GM18519 (cell line): ENCODE measurements at regions not wholly inside any gene's neighbourhood (a gene's known extent, or its start where the extent isn't known, plus 50 kb on each side); places are given as distances from the start of the nearest gene placed in this dataset.
"Not testable (repeated sequence)": the region's sequence is repeated elsewhere in the genome, so short reads cannot be mapped to it uniquely, and the experiment has no call there.

Source experiments
- ATAC-seq: cut with Tn5 transposase; IDR thresholded peaks from one replicate; pipeline ENCODE4 v1.9.1; 2021; ENCODE audit warnings: mild to moderate bottlenecking, moderate library complexity; ENCODE audit not compliant: unreplicated experiment, low FRiP score

DNA sequence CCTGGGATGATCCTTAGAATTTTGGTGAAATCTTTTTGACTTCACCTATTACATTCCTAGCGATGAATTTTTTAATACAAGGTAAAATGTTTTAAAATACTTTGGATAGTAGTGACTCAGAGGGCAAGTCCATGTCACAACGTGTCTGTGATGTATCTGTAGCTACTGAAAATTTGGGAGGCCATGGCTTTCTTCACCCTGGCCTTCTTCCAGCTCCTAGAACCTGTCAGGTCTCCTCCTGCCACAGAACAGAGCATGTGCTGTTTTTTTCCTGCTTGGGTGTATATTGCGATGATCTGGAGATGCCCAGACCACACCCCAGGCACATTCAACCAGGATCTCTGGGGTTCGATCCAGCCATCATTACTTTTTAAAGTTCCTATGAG, 194.4 kb downstream of the BTBD3 start:
- no peak for ATAC-seq

DNA sequence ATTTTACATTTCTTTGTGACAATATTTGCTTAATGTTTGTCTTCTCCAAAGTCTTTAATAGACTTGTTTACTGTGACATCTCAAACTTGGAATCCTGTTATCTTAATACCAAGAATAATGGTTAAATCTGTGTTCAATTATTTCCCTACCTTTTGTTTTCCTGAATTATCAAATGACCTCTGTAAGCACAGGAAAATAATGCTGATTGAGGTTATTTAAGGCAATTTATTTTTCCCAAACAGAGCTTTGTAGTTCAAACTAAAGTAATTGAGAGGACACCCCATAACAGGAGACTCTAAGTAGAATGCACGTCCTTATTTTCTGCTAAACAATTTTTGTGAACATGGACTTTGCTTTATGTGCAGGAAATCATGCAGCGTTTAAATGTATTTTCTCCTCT, 195.0 kb downstream of the BTBD3 start:
- no peak for ATAC-seq

DNA sequence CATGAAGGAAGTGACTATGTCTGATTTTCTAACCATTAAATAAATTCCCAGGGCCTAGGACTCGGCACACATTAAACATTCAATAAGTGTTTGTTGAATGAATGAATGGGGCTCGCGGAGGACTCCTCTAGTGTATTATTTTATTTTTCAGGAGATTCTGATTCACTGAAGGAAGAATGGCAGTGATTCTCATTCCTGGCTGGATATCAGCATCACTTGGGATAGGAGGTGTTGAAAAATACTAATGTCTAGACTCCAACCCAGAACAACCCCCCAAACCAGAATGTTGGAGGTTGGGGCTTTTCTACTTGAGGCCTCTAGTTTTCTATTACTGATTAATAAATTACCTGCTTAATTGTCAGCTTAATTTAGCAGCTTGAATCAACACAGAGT, 195.4 kb downstream of the BTBD3 start:
- no peak for ATAC-seq

DNA sequence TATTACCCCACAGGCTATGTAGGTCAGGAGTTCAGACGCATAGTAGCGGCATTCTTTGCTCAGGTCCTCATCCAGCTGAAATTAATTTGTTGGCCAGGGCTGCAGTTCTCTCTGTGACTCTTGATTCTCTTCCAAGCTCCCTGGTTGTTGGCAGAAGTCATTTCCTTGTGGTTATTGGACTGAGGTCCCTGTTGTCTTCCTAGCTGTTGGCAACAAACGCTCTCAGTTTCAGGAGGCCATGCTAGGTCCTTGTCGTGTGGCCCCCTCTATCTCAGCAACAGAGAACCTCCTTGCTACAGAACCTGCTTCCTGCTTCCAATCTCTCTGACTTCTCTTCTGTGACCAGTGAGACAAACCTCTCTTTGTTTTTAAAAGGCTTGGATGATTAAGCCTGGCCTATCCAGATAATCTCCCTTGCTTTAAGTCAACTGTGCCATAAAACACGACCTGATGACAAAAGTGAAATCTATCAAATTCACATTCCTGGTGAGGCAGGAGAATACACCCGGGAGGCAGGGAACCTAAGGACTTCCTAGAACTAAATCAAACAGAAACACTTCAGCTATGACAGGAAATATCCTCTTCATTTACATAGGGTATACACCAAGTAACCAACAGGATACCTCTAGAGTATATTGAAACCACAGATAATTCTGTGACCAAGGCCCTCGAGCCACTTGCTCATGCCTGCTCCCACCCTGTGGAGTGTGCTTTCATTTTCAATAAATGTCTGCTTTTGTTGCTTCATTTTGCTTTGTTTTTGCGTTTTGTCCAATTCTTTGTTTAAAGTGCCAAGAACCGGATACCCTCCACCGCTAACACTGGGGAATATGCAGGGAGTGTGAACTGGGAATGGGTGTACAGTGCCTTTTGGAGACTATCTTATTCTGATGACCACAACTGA, 196.0 kb downstream of the BTBD3 start:
- no peak for ATAC-seq

DNA sequence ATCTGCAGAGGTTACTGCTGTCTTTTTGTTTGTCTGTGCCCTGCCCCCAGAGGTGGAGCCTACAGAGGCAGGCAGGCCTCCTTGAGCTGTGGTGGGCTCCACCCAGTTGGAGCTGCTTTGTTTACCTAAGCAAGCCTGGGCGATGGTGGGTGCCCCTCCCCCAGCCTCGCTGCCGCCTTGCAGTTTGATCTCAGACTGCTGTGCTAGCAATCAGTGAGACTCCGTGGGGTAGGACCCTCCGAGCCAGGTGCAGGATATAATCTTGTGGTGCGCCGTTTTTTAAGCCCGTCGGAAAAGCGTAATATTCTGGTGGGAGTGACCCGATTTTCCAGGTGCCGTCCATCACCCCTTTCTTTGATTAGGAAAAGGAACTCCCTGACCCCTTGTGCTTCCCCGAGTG, 211.4 kb downstream of the BTBD3 start:
- ATAC-seq: not testable (repeated sequence)

DNA sequence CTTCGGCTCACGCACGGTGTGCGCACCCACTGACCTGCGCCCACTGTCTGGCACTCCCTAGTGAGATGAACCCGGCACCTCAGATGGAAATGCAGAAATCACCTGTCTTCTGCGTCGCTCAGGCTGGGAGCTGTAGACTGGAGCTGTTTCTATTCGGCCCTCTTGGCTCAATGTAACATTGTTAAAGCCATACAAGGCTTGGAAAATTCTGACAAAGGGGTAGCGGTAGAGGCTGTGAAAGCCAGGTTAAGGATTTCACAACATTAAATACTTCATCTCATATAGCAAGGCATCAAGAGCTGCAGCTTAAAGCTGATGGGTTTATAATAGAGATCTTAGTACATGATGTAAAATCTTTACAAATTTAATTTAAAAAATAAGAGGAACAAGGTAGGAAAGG, 211.8 kb downstream of the BTBD3 start:
- not testable (repeated sequence) for ATAC-seq

DNA sequence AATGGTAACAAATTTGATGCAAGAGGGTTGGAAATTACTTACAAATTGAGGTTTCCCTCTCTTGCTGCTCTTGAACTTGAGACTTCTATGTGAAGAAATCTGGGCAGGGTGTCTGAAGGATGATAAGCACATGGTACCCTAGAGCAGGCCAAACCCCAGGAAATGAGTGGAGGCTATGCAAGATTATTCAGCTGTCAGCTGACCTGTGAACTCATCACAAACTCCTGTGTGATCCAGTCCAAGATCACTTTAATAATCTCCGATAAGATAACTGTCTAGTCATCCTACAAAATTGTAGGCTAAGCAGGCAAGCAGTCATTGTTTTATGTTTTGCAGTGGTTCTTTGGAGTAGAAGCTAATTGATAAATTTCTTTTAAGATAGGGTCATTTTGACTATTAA, 213.1 kb downstream of the BTBD3 start:
- ATAC-seq: no peak

DNA sequence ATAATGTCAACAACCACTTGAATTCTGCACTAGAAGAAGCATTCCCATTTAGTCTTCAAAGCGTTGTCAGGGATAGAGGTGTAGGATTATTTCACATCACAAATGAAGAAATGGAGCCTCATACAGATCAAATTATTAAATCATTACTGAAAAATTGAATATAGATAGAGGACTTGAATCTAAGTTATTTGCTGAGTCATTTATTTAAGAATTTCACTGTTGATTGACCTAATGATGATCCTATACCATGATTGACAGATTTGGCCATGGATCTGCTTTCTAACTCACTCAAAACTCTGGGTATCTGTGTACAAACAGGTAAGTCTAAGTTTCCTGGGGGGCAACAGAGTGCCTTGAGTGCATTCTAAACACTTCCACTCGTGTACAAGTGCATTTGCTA, 215.9 kb downstream of the BTBD3 start:
- ATAC-seq: no peak

DNA sequence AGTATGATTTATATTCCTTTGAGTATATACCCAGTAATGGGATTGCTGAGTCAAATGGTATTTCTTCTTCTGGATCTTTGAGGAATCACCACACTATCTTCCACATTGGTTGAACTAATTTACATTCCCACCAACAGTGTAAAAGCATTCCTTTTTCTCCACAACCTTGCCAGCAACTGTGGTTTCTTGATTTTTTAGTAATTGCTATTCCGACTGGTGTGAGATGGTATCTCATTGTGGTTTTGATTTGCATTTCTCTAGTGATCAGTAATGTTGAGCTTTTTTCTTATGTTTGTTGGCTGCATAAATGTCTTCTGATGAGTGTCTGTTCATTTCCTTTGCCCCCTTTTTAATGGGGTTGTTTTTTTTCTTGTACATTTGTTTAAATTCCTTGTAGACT, 228.3 kb downstream of the BTBD3 start:
- not testable (repeated sequence) for ATAC-seq

DNA sequence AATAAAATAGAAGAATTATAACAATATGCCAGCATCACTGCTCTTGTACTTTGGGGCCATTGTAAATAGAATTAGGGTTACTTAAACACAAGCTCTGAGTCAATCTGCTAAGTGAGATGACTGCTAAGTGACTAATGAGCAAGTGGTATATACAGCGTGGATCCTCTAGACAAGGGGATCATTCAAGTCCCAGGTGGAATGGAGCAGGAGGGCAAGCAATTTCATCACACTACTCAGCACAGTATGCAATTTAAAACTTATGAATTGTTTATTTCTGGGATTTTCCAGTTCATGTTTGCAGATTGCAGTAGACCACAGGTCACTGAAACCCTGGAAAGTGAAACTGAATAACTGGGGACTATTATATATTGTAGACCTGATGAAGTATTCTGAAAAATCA, 235.3 kb downstream of the BTBD3 start:
- no peak for ATAC-seq

DNA sequence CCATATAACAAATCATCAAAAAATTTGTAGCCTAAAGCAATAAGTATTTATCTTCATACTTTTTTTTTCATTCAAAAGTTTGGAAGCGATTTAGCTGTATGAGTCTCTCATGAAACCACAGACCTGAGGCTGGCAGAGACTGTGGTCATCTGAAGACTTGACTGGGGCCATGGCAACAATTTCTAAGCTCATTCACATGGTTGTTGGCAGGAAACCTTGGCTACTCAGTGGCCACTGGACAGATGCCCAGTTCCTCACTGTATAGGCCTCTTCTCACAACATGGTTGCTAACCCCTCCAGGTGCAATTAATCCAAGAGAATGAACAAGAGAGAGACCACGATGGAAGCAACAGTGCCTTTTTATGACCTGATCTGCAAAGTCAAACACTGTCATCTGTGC, 235.9 kb downstream of the BTBD3 start:
- no peak for ATAC-seq

DNA sequence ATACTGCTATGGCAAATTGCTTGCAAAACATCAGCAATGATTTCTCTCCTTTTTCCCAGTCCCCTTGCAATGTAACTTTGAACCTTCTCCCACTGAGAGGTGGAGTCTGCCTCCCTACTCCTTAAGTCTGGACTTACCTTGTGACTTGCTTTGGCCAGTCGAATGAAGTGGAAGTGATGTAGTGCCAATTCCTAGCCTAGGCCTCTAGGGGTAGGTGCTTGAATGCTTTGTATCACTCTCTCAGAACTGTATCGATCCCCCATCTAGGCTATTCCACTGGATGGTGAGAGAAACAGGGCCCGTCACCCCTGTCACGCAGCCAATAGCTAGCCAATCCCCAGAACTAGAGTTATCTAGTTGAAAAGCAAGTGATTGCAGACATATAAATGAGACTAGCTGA, 238.6 kb downstream of the BTBD3 start:
- ATAC-seq: no peak

DNA sequence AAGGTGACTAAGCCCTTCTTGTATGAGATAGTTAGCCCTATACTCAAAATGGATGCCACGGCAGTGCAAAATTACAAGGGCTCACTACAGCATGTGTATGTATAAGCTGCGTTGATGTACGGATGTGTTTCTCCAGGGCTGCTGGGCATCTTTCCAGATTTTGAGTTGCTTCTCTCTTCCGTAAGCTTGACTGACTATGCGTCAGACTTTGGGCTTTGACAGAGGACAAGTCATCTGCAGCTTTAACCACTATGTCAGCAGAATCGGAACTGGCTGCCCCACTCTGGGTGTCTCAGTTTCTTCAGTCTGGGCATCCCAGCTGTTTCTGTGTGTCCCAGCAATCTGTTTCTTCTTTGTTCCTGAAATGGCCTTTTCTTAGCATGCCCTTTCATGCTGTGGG, 241.6 kb downstream of the BTBD3 start:
- no peak for ATAC-seq

DNA sequence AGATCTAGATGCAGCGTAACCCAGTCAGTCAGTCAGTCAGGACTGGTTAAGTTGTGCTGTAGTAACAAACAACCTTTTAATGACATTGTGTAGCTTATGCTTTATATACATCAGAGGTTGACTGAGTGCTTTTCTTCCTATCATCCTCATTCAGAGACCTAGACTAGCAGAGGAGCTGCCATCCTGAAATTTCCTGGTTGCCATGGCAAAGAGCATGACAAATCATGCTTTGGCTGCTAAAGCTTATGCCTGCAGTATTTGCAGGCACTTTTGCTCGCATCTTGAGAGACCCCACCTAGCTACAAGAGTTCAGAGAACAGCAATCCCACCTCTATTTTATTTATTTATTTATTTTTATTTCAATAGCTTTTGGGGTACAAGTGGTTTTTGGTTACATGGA, 244.0 kb downstream of the BTBD3 start:
- no peak for ATAC-seq

DNA sequence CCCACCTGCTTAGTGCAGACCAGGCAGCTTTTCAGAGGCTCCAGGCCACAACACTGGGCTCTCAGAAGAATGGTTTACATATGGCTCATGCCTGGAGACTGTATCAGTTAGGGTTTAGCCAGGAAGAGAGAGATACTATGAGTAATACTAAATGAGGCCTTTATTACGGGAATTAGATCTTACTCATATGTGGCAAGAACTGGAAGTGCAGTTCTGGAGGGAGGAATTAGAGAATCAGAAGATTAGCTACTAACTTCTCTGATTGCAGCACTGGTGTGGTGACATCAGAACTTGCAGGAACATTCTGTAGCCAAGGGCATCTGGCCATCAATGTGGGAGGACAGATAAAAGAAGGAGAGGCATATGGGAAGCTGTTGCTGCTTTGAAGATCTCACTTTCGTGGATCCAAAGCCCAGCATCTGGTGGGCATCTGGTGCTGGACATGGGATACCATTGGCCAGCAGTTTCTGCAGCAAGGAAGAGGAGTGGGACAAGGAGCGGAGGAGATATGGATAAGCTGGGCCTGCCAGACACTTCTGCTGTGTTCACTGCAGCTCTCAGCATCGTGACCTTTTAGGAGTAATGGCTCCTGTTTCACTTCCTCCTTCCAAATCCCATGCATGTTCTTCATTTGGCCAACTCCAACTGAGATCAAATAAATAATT, 248.5 kb downstream of the BTBD3 start:
- no peak for ATAC-seq

DNA sequence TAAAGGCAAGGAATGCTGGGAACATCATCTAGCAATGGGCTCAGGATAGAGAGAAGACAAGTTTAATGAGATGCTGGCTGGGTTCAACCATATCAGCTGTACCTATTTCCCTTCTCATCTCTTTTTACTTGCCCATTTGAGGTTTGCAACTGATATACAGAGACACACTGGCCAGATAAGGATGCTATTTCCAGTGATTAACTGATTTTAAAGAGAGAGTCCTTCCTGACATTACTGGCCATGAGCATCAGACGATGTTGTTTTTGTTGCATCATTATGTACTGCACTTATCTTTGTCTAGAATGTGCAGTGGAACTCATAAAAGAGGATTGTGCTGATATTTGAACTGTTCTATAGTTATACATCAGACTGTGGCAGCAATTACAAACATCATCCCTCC, 252.7 kb downstream of the BTBD3 start:
- no peak for ATAC-seq

DNA sequence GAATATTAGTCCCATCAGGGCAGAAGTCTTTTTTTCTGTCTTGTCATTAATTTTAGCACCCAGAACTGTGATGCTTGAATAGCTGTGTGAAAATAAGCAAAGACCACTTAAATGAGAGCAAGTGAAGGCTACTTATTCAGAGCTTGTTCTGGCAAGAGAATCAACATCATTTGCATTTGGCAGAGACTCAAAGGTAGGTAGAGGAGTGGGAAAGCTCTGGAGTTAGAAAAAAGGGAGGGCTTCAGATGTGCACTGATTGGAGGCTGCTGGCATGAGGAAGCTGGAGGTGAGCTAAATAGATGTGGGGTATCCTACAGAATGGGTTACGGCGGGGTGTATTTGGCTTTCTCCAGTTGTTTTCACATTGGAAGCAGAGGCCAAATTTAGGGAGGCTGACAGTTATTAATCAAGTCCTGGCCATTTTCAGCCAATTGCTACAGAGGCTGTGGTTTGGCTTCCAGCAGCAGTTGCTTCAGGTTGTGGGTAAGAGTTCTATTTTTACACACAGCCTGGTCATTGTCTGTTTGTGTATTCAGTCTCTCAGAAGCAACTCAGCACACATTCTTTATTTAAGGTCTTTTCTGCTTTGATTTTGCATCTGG, 254.3 kb downstream of the BTBD3 start:
- ATAC-seq: no peak

DNA sequence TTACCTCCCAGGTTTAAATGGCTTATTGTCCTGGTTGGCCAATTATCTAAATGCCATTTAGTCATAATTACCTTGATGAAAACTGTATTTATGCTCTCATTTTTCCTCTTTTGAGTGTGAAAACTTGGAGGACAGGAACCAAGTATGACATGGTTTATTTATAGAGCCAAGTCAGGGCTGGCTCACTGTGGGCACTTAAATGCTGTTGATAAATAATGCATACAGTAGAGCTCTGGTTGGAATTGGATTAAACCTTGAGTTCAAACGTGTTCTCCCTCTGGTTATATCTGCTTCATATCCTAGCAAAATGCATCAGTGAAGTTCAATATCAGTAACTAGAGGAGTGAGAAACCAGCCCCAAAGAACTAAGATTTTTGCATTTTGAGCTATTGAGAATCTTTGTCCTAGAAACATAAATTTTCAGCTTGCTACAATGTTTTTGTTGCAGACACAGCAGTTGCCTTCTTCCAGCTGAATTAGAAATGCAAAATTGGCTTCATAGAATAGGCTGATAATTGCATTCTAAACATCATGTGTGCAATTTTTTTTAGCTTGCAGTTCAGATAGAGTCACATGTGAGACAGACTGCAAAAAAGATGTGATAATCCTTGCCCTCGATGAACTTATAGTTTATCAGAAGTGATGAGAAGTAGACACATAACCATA, 255.8 kb downstream of the BTBD3 start:
- ATAC-seq: no peak

DNA sequence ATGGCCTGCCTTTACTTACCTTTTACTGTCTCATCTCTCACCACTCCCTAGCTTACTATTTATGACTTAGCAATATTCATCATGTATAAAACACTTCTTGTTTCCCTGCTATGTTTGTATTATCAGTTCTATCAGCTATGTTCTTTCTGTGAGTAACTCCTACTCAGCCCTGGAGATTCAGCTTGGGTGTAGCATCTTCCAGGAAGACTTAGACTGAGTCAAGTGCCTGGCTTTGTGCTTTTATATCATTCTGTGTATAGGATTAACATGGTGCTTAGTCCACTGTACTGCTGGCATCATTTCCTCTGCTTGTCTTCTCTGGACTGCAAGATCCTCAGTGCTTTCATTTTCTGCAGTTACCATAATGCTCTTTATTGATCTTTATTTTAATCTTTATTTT, 257.8 kb downstream of the BTBD3 start:
- ATAC-seq: no peak

DNA sequence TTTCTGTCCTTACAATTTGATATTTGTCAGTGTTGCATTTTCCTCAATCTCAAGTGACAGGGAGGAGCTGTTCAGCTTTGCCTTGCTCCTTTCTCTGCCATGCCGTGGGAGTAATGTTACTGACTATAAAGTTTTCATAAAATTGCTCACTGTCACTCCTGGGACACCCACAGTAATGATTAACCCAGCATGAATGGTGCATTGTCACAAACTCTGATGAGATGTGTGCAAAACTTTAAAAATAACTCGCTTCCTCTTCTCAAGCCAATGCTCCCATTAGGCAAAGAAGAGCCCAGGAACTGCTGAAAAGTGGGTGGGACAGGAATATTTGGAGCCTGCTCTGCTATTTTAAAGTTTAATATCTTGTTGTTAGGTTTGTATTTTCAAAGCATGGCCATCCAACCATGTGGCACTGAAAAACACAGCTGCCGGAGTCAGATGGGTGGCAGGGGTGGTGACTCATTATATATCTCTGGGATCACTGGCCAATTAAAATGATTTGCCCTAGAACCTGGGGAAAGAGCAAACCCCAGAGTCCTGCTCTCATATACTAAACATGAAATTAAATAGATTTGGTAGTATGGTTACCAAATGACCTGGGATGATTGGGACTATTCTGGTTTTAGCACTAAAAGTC, 260.1 kb downstream of the BTBD3 start:
- no peak for ATAC-seq

DNA sequence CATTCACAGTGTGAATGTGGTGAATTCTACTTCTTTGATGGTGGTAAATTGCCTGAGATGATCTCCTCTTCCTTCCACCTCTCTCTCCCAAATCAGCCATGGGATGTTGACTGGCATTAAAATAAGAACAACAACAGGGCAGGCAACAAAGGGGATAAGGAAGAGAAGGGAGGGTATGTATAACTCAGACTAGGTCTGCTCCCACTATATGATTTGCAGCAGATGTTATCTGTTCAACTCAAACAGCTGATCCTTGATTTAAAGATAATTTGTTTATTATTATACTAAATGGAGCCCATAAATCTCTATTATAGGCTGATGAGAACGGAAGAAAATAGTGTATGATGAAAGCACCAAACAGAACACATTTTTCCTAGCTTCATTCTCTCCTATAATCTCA, 262.0 kb downstream of the BTBD3 start:
- ATAC-seq: no peak
